GM18502 (cell line): ENCODE measurements at regions not wholly inside any gene's neighbourhood (a gene's known extent, or its start where the extent isn't known, plus 50 kb on each side); places are given as distances from the start of the nearest gene placed in this dataset.
"Not testable (repeated sequence)": the region's sequence is repeated elsewhere in the genome, so short reads cannot be mapped to it uniquely, and the experiment has no call there.

Experiments used
- ATAC-seq: cut with Tn5 transposase; IDR thresholded peaks from one replicate; pipeline ENCODE4 v1.9.1; 2021; ENCODE audit warnings: mild to moderate bottlenecking; ENCODE audit not compliant: unreplicated experiment, poor library complexity

DNA sequence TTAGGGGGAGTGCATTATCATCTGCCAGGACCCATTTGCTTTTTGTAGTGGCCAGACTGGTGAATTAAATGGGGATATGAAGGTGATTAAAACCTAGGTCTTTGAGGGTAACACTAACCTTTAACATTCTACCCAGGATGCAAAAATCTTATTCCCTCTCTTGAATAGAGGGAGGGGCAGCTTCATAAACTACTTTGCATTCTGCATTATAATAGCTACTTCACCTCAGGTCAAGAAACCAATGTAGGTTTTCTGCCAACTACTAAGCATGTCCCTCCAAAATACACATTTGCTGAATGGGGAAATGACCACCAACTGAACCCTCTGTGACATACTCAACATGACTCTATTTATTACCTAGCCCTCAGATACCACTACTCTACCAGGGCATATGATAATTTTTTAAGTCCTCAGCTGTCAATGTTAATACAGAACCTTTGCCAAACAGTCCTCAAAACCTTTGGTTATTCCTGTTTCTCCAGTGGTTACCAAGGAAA lies 477.6 kb upstream of the CD180 start:
- ATAC-seq = no peak

DNA sequence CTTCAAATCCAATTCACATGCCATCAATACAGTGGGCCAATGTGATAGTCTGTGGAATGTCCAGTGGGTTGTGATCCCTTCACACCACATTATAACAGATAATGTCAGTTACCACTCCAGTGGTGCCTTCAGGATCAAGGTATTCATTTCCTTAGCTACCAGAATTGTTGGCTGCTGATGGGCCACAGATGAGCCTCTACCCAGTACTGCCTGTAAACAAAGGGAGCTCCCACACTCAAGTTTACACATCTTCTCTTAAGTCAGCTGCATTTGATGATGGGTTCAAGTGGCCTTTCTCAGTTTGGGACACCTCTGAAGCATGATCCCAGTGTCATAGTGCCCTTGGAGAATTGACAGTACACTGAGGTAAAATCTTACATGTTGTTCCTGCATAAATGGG lies 477.0 kb upstream of the CD180 start:
- no peak for ATAC-seq

DNA sequence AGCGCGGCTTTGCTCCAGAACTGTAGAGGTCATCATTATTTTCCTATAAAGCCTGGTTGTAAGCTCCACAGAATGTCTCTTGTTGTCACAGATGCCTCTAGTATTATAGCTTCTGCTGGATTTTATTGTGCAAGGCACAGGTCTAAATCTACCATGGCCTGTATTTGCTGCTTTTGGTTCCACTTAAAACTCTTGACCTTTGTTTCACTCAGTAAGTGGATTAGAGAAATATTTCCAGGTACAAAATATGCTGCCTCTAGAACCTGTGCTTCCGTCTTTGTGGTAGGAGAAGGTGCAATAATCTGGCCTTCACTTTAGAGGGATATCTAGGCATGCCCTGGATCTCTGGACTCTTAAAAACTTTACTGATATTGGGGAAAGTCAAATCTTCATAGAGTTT lies 476.6 kb upstream of the CD180 start:
- ATAC-seq = no peak

DNA sequence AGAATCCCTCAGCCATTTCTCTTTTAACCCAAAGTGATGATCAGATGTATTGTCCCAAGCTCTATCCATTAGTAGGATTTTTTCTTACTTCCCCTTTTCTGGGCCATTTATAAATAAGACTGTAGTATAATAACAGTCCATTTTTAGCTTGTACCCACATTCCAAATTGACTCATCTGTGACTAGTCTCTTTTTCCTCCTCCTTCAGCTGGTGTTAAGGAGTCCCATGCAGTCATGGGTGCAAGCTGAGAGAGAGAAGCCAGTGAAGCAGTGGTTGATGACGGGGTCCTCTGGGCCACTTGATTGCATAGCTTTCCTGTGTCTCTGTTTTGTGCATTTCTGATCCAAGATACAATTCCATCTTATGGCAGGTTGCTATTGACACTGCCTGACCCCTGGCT lies 476.0 kb upstream of the CD180 start:
- ATAC-seq = no peak

DNA sequence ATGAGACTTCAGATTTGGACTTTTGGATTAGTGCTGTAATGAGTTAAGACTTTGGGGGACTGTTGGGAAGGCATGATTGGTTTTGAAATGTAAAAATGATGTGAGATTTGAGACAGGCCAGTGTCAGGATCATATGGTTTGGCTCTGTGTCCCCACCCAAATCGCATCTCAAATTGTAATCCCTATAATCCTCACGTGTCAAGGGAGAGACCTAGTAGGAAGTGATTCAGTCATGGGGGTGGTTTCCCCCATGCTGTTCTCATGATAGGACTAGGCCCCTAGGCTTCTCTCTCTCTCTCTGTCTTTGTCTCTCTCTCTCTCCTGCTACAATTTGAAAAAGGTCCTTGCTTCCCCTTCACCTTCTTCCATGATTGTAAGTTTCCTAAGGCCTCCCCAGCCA lies 473.3 kb upstream of the CD180 start:
- ATAC-seq = no peak

DNA sequence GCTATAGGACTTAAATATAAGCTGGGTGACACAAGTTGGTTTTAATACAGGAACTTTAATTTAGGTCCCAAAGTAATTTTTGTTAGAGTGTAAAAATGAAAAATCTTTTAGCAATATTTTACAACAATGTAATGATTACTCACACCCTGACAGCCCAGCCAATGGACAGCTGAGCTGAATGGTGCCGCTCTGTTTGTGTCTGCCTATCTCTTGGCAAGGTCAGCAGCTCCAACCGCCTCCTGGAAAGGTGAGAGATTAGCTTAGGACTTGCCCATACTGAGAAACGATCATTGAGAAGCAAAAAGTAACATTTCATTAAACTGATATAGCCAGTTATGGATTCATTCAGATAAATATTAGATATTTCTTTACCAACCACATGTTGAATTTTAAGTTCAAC lies 463.6 kb upstream of the CD180 start:
- ATAC-seq = no peak

DNA sequence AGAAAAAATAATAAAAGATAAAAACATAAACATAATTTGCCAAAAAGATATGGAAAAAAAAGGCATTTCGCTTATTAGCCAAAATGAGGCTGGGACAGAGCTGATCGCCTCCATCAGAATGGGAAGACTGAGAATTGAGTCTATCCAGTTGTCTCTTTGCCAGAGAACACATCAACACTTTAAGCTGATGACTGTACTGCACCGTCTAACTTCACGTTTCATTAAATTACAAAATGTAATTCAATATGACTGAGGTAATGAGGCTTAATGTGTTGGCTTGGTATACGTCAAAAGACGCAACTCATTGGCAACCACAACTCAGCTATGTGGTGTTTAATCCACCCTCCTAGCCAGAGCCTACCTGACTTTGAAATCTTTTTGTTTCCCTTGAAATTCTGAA lies 462.7 kb upstream of the CD180 start:
- ATAC-seq = no peak

DNA sequence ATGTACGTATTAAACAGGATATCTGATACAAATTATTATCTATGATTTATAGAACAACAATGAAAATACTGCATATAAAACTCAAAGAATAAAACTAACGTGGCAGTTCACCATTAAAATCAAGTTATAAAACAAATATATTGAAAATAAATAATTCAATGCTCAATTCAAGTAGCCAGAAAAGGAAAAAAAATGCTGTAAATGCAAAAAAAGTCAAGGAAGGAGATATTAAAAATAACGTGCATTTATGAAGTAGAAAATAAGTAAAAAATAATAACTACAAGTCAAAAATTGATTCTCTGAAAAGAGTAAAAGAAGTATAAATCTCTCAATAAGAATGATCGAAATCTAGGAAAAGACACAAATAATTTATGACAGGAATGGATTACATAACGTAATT lies 460.5 kb upstream of the CD180 start:
- no peak for ATAC-seq

DNA sequence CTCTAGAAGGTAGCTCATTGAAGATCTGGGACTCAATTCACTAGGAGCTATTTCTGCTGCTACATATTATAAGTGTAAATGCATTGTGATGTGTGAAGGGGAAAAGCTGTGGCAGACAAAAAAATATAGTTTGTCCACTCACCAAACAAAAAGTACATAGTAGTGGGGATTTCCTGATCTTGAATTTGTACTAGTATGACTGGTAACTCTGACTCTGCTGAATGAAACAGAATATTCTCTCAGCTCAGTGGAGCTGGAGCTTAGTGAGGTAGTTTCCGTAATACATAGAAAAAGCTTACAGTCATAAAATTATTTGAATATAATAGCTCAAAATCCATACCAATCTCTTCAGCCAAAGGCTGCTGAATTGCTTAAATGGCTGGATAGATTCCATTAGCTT lies 455.6 kb upstream of the CD180 start:
- peak; percentile 57 for ATAC-seq

DNA sequence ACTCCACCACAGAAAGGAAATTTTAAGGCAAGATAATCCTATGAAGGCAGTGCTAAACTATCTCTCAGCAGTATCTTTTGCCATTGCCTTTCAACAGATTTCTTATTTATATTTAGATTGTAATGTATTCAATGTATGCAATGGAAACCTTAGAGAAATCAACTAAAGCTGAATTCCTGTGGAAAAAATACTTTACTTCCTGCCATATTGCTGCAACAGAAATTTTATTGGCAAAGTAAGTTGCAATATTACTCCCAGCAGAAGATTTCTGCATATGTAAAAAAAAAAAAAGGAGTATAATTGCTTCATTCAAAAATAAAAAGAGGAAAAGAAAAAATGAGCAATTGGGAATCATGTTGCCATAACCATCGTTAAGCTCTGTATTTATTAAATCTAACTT lies 454.6 kb upstream of the CD180 start:
- no peak for ATAC-seq

DNA sequence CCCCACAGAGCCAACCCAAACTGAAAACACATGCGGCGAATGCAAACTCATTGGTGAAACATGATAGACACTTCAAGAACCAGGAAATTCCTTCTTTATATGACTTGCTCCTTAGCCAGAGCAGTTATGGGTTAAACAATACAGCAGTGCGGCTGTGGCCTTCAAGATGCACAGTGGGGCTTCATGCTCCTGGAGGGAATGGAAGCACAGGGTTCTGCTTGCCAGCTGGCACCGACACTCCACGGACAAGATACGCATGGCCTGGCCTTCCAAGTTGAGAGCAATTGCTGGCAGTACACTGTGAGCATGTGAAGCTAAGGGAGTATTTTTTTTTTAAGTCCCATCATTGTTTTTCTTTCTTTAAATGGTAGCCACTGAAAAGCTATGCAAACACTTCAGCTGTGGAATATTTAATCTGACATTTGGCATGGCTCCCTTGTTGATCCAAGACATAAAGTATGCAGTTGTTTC lies 451.6 kb upstream of the CD180 start:
- no peak for ATAC-seq

DNA sequence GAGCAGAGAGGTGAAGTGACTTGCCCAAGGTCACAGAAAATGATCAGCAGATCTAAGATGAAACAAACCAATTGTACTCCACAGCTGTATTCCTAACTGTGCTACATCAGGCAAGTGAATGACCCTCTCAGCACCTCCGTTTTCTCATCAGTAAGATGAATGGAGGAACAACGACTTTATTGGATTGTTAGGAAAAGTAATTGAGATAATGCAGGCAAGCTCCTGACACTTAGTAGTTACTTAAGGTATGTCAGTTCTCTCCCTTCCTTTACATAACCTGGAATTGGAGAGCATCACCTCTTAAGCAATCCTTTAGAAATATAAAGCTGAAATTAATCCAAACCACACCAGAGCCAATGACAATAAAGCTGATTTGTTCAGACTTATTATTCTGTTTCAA lies 451.2 kb upstream of the CD180 start:
- no peak for ATAC-seq

DNA sequence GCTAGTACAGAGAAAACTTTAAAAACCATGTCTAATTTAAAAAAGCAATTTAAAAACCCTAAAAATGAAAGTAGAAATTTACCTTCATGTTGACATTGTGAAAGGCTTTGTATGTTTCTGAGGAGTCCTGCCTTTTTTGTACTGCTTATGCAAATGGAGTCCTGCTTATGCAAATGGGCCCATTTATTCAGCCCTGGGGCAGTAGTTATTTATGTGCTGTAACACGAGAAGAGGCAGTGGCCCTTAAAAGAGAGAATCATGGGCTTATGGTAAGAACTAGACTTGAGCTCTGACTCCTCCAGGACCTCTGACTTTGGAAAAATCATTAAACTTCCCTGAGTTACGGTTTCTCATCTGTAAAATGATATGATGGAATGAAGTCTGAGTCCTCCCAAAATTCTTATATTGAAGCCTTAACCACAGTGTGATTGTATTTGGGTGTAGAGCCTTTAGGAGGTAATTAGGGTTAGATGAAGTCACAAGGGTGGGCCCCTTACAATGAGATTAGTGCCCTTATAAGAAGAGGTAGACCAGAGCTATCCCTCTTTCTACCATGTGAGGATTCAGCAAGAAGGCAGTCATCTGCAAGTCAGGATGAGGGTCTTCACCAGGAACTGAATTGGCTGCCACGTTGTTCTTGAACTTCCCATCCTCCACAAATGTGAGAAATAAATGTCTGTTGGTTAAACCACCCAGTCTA lies 447.8 kb upstream of the CD180 start:
- no peak for ATAC-seq

DNA sequence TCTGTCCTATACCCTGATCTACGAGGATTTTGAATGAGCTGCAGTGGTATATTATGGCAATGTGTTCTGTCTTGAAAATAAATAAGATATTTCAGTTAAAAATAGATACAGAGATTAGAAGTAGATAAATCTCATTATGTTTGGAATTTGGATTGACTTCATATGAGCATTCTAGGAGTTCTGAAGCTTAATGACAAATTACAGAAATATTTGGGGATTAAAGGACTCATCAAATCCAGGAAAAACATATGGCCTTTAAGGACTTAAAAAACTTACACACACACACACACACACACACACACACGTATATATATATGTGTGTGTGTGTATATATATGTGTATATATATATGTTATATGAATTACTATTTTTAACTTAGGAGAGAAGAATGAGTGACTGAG lies 446.9 kb upstream of the CD180 start:
- no peak for ATAC-seq

DNA sequence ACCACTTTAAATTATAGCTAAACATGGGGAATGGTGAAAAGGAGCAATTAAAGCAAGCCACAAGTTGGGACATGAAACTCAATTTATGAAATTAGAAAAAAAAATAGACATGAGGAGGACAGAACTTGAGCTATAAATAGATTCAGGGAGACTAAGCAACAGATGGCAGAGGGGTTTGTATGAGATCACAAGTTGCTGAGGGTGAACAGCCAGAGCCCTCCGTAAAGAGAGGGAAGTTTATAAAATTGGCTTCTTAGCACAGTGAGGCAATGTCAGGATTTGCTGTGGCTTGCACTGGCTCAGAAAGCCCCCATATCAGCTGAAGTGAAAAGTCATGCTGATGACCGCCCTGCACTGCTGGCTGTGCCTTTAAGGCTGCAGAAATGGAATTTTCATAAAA lies 443.4 kb upstream of the CD180 start:
- ATAC-seq = no peak

DNA sequence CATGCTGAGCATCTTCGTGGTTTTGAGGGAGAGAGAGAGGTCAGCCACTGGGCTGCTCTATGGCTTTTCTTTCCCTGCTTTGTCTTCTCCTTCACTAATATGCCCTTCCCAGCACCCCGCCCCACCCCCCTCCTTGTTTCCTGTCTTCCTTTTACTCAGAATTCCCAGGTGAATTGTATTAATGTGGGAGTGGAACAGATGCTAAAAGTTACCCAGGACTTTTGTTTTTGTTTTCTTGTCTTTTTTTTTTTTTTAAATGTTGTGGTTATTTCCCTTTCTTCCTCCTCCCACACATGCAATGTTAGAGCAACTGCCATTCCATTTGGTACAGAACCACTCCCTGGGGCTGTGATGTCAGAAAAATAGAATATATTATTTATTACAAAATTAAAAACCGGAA lies 442.7 kb upstream of the CD180 start:
- ATAC-seq = no peak

DNA sequence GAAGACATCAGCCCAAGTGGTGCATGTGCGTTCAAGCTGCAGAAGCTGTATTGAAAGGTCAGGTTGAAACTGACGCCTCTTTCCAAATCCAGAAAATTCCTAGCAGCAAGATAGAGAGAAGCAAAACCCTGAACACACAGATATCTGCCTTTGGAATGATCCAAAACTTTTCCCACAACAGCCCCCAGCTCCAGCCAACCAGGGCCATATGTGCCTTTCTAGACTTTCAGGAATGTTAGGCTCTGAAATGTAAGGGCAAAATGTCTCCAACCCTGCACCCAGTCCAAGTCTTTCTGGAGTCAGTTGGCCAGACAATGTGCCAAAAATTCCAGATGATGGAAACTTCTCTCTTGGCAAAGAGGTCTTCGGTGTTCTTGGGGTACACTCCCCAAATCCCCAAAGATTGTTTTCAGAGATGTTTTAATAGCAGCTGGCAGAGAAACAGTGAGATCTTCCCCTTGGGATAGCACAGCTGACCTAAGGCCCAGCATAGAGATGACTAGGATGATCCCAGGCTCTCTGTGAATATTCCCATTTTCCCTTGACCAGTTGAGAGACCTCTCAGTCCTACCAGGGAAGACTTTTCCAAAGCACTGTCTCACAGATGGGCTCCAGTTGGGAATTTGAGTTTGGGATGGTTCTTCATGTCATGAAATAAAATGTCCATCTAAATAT lies 440.4 kb upstream of the CD180 start:
- ATAC-seq = no peak

DNA sequence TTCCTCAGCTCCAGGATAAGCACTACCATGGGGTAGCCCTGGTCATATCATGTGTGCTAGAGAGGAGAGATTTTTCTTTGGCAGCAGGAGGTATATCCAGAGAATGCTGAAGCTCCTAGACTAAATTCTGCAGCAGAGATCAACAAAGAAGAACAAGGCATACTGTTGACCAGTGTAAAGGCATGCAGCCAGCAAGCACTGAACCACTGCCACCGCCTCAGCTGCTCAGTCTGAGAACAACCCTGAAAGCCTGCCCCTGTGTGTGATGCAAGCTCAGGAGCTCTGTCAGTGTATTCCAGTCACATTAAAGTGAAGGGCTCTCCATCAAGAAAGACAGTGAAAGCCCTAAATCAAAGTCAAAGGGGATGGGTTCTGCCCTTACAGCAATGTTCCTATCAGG lies 439.5 kb upstream of the CD180 start:
- ATAC-seq = no peak

DNA sequence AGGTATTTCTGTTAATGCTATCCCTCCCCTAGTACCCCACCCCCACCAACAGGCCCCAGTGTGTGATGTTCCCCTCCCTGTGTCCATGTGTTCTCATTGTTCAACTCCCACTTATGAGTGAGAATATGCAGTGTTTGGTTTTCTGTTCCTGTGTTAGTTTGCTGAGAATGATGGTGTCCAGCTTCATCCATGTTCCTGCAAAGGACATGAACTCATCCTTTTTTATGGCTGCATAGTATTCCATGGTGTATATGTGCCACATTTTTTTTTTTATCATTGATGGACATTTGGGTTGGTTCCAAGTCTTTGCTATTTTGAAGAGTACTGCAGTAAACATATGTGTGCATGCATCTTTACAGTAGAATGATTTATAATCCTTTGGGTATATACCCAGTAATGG lies 430.5 kb upstream of the CD180 start:
- not testable (repeated sequence) for ATAC-seq

DNA sequence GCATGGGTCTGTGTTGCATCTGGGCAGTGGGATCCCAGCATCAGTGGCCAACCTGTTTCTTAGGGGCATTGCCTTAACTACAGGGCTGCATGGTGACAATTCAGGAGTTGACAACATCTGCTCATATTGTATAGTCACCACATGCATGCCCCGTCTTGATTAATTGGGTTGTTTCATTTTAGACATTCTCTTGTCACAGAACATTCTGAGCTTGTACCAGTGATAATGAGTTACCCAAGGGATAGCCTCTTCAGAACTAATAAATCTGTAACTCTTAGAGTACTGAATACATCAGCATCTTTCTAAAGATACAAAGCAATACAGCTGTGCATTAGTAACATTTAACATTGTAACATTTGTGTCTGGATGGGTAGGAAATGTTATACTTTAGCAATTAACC lies 426.5 kb upstream of the CD180 start:
- no peak for ATAC-seq

DNA sequence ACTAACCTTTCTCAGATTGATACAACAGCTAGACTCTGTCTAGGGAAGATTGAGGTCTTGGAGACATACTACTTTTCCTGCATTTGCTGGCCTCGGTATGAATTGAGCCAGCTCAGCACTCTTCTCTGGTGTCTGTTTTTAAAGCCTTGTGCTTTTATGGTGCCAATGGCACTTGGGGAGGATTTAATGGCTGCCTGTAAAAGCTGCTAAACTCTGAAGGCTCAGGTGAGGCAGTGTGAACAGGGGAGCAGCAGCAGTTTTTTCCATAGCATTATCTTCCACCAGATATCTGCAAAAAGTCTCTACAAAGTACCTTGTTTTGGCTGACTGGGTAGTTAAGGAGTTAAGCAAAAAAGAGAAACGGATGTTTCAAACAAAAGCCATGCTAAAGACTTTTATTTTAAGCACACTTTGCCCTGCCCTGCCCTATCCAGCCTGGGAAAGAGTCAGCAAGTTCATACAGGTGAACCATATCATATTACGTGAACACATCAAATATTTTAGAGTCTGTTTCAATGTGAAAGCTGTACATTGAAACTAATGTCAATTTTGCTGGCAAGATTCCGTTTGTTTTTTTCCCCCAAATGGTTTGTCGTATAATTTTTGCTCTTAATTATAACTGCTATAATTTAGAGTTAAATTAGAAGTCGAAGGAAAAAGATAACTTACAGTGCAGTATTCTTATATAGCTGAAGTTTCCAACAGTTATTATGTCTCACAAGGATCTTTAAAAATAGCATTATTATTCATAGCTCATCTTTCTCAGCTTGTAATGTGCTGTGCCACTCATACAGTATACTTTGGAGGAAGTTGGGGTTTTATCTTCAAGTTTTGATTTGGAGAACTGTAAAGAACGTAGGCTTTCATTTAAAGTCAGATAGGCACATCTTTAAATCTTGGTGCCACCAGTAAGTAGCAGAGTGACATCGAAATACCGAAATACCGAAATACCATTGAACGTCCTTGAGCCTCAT lies 424.1 kb upstream of the CD180 start:
- ATAC-seq = no peak
